ENCODE measurements at regions not wholly inside any gene's neighbourhood (a gene's known extent, or its start where the extent isn't known, plus 50 kb on each side); places are given as distances from the start of the nearest gene placed in this dataset.
"Not testable (repeated sequence)": the region's sequence is repeated elsewhere in the genome, so short reads cannot be mapped to it uniquely, and the experiment has no call there.

DNA sequence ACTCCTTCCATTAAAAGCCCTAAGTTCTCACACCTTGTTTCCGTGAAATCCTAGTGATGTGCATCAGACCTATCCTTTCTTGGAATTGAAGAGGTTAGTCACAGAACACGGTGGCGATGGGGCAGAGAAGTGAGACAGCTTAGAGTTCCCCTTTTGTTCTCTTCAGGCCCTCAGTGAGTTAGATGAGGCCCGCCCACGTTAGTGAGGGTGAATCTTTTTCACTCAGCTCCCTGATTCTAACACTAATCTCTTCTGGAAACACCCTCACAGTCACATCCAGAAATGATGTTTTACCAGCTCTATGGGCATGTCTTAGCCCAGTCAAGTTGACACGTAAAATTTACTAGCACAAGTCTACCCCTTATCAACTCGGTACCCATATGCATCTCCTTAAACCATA lies 172.7 kb upstream of the NOX3 start:
- Mint-ChIP-seq H3K4me1 (peaks cover 2% of the 10 kb centered on the region), H3K27ac (peak overlapping the region; percentile 81), H3K9me3 (peaks cover 4% of the 10 kb centered on the region), H3K27me3 (no peaks in the 10 kb centered on the region), H3K36me3 (ENCODE audit: low read depth) (no peaks in the 10 kb centered on the region), H3K4me3 (peak overlapping the region; percentile 2)
- DNase-seq, result peak; percentile 60
- intact Hi-C loops (cut with micrococcal nuclease), result loop anchor here (1.0 kb wide), 1 partner anchor 210 kb away; no protein-coding TSS in a partner anchor

GRCh38 chr6:155627722-155628212 lies 172.1 kb upstream of the NOX3 start:
- H3K27ac Mint-ChIP-seq, result peak overlapping the region; percentile 81
- H3K27me3 Mint-ChIP-seq; H3K4me1 Mint-ChIP-seq; H3K36me3 Mint-ChIP-seq (ENCODE audit: low read depth); DNase-seq; H3K9me3 Mint-ChIP-seq: not testable (repeated sequence)
- intact Hi-C loops (cut with micrococcal nuclease), result loop anchor here (1.0 kb wide), 1 partner anchor 209 kb away; no protein-coding TSS in a partner anchor
- H3K4me3 Mint-ChIP-seq, result peak overlapping the region; percentile 2

DNA sequence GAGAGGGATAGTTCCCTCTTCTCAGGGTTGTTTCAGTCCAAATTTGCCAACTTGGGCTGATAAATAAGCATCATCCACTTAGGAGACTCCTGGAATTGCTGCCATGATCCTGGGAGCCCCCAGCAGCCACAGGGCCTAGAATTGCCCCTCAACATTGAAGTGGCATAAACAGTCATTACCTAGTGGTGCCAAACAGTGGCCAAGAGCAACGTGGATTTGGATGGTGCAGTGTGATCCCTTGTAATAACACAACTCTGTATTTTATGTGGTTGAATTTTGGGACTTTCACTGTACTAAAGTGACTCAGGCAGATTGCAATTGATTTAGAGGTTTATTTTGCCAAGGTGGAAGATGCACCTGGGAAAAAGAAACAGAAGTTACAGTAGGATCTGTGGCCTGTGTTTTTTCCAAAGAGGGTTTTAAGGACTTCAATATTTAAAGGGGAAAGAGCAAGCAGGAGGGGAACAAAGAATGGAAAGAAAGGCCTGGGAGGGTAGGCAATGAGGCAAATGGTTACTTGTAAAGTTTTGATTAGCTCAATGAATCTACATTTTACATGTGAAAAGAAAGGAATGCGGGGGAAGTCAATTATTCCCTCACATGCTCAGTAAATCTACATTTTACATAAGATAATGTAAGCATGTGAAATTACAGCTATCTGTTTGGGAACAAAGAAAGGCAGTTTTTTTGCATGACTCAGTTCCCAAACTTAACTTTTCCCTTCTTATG lies 168.0 kb upstream of the NOX3 start:
- Mint-ChIP-seq H3K9me3 (peaks cover 4% of the 10 kb centered on the region), H3K4me3 (no peak overlapping the region), H3K27ac (no peak overlapping the region), H3K4me1 (peaks cover 2% of the 10 kb centered on the region), H3K27me3 (no peaks in the 10 kb centered on the region), H3K36me3 (ENCODE audit: low read depth) (no peaks in the 10 kb centered on the region)
- intact Hi-C loops (cut with micrococcal nuclease), result no loop called here
- DNase-seq, result no peak

- no peaks in the 10 kb centered on the region for H3K27me3 Mint-ChIP-seq
- DNase-seq, result no peak
- H3K27ac Mint-ChIP-seq, result no peak overlapping the region
- no peak overlapping the region for H3K4me3 Mint-ChIP-seq
- H3K9me3 Mint-ChIP-seq, result peaks cover 3% of the 10 kb centered on the region
- H3K4me1 Mint-ChIP-seq, result no peaks in the 10 kb centered on the region
- H3K36me3 Mint-ChIP-seq (ENCODE audit: low read depth), result no peaks in the 10 kb centered on the region
- intact Hi-C loops (cut with micrococcal nuclease), result no loop called here
Measured at GRCh38 chr6:155614606-155615005, 159.0 kb upstream of the NOX3 start.

DNA sequence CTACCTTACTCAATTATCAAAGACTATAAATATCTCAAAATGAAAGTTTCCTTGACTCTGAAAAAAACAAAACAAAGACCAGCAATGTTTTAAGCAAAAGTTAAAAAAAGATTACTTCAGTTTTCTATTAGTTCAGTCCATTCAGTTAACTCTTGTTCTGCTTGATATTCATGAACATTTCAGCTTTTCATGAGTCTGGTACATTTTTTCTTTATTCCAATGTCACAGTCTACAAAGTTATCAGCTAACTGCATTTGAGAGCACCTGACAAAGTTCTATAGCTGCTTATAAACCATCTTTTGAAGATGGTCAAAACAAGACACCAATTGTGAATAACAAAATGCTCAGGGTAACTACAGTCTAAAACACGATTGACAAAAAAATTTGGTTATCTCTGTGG lies 156.1 kb upstream of the NOX3 start:
- DNase-seq, result no peak
- Mint-ChIP-seq H3K27me3 (no peaks in the 10 kb centered on the region), H3K36me3 (ENCODE audit: low read depth) (no peaks in the 10 kb centered on the region), H3K4me3 (no peak overlapping the region), H3K4me1 (no peaks in the 10 kb centered on the region), H3K27ac (no peak overlapping the region), H3K9me3 (peaks cover 3% of the 10 kb centered on the region)
- intact Hi-C loops (cut with micrococcal nuclease), result no loop called here

- no peak overlapping the region for H3K27ac Mint-ChIP-seq
- H3K9me3 Mint-ChIP-seq, result no peaks in the 10 kb centered on the region
- DNase-seq, result no peak
- no peak overlapping the region for H3K4me3 Mint-ChIP-seq
- H3K4me1 Mint-ChIP-seq, result no peaks in the 10 kb centered on the region
- no peaks in the 10 kb centered on the region for H3K36me3 Mint-ChIP-seq (ENCODE audit: low read depth)
- intact Hi-C loops (cut with micrococcal nuclease), result no loop called here
- no peaks in the 10 kb centered on the region for H3K27me3 Mint-ChIP-seq
Measured at GRCh38 chr6:155604991-155605390, 149.4 kb upstream of the NOX3 start.

GRCh38 chr6:155599561-155599960 lies 143.9 kb upstream of the NOX3 start:
- no peak for DNase-seq
- Mint-ChIP-seq H3K27ac (no peak overlapping the region), H3K9me3 (no peaks in the 10 kb centered on the region), H3K4me3 (no peak overlapping the region), H3K27me3 (no peaks in the 10 kb centered on the region), H3K4me1 (no peaks in the 10 kb centered on the region), H3K36me3 (ENCODE audit: low read depth) (no peaks in the 10 kb centered on the region)
- intact Hi-C loops (cut with micrococcal nuclease), result no loop called here

DNA sequence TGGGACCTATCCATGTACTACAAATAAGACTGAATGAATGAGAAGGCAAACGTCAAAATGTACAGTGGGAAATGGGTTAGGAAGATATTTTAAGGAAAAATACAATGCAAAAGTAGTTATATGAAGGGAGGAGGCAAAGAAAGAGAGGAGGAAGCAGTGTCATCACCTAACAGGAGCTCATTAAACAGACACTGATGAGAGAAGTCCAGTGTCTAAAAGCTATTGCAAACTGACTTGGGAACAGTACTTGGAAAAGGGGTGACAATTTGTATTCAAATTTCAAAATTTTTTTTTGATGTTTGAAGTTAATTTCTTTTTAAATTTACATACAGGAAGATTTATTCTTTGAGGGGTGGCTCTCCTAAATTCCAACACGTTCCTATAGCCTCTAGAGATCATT lies 143.5 kb upstream of the NOX3 start:
- intact Hi-C loops (cut with micrococcal nuclease), result no loop called here
- H3K36me3 Mint-ChIP-seq (ENCODE audit: low read depth), result no peaks in the 10 kb centered on the region
- no peak for DNase-seq
- no peaks in the 10 kb centered on the region for H3K27me3 Mint-ChIP-seq
- H3K4me3 Mint-ChIP-seq, result no peak overlapping the region
- no peaks in the 10 kb centered on the region for H3K4me1 Mint-ChIP-seq
- no peak overlapping the region for H3K27ac Mint-ChIP-seq
- no peaks in the 10 kb centered on the region for H3K9me3 Mint-ChIP-seq

DNA sequence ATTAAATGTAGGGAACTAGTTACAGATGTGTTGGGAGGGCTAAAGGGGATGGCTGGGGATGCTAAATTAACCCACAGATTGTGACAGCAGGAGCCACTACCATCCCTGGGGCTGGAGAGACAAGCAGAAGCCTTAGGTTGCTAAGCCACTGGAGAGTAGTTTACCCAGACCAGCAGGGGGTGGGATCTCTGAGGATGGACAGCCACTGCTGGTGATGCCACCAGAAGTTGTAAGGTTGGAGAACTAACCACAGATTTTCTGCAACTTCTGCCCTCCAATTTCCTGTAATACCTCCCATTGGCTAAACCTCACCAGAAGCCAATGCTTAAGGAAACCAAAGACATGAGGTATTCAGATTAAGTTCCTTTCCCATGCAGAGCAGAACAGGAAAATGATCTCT lies 139.6 kb upstream of the NOX3 start:
- Mint-ChIP-seq H3K9me3 (no peaks in the 10 kb centered on the region), H3K27ac (no peak overlapping the region), H3K4me1 (no peaks in the 10 kb centered on the region)

GRCh38 chr6:155591741-155592140 lies 136.1 kb upstream of the NOX3 start:
- no peak for DNase-seq
- Mint-ChIP-seq H3K27me3 (peaks cover 3% of the 10 kb centered on the region), H3K36me3 (ENCODE audit: low read depth) (no peaks in the 10 kb centered on the region), H3K27ac (no peak overlapping the region), H3K9me3 (no peaks in the 10 kb centered on the region), H3K4me3 (no peak overlapping the region), H3K4me1 (no peaks in the 10 kb centered on the region)
- intact Hi-C loops (cut with micrococcal nuclease), result no loop called here

More for the DNA sequence above, 139.6 kb upstream of the NOX3 start:
- Mint-ChIP-seq H3K4me3 (no peak overlapping the region), H3K36me3 (ENCODE audit: low read depth) (no peaks in the 10 kb centered on the region), H3K27me3 (peaks cover 3% of the 10 kb centered on the region)
- no peak for DNase-seq
- intact Hi-C loops (cut with micrococcal nuclease), result no loop called here

DNA sequence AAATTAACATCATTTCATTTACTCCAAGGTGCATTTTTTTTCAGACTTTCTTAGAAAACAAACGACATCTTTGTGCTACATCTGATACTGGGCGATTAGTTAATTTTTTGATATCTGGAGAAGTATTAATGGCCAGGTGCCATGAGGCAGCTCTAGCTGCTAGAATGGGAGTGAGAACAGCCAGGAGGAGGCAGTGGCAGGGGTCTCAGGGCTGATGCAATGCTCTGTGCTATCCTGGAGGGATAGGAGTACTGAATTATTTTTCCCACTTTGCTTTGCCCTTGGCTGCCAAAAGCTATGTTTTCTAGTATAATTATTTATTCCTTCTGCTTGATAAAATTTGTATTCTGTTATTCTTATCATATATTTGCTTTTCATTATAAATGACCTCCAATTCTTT lies 133.6 kb upstream of the NOX3 start:
- peaks cover 3% of the 10 kb centered on the region for H3K27me3 Mint-ChIP-seq
- no peaks in the 10 kb centered on the region for H3K4me1 Mint-ChIP-seq
- no peak for DNase-seq
- H3K36me3 Mint-ChIP-seq (ENCODE audit: low read depth), result no peaks in the 10 kb centered on the region
- intact Hi-C loops (cut with micrococcal nuclease), result no loop called here
- H3K4me3 Mint-ChIP-seq, result no peak overlapping the region
- H3K27ac Mint-ChIP-seq, result no peak overlapping the region
- no peaks in the 10 kb centered on the region for H3K9me3 Mint-ChIP-seq

DNA sequence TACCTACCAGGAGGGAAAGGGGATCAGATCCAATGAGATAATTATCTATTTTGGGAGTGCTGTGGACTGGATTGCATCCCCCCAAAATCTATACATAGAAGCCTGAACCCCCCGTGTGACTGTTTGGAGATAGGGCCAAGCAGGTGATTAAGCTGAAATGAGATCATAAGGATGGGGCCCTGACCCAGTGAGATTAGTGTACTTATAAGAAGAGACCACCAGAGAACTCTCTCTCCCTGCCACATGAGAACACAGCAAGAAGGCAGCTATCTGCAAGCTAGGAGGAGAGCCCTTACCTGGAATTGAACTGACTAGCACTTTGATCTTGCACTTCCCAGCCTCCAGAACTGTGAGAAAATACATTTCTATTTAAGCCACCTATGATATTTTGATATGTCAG lies 132.2 kb upstream of the NOX3 start:
- Mint-ChIP-seq H3K9me3 (no peaks in the 10 kb centered on the region), H3K4me3 (no peak overlapping the region), H3K27ac (no peak overlapping the region), H3K4me1 (no peaks in the 10 kb centered on the region), H3K27me3 (peaks cover 3% of the 10 kb centered on the region), H3K36me3 (ENCODE audit: low read depth) (no peaks in the 10 kb centered on the region)
- intact Hi-C loops (cut with micrococcal nuclease), result no loop called here
- DNase-seq, result no peak

- Mint-ChIP-seq H3K4me3 (no peak overlapping the region), H3K9me3 (peaks cover 3% of the 10 kb centered on the region), H3K36me3 (ENCODE audit: low read depth) (no peaks in the 10 kb centered on the region), H3K27me3 (peaks cover under 1% of the 10 kb centered on the region), H3K27ac (no peak overlapping the region), H3K4me1 (no peaks in the 10 kb centered on the region)
- intact Hi-C loops (cut with micrococcal nuclease), result no loop called here
- no peak for DNase-seq
Measured at GRCh38 chr6:155586090-155586489, 130.5 kb upstream of the NOX3 start.

DNA sequence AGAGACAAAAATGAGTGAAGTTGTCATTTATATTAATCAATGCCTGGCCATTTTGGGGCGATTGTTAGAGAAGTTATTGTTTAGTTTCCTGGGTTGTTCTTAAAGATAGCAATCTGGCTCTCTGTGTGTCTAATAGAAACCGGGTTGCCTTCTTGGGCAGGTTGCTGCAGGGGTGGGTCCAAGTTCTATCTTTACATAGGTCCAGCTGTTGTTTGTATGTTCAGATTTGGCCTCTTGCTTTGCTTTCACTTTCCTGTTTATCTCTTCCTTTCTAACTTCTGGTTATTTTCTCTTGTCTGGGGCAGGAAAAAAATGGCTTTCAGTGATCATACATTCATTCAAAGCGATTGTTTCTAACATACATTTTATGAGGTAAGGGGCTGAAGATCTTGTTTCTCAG lies 128.4 kb upstream of the NOX3 start:
- intact Hi-C loops (cut with micrococcal nuclease), result no loop called here
- Mint-ChIP-seq H3K4me3 (no peak overlapping the region), H3K36me3 (ENCODE audit: low read depth) (no peaks in the 10 kb centered on the region), H3K27ac (no peak overlapping the region), H3K9me3 (peaks cover 3% of the 10 kb centered on the region), H3K4me1 (no peaks in the 10 kb centered on the region), H3K27me3 (no peaks in the 10 kb centered on the region)
- DNase-seq, result no peak
